ENCODE measurements at regions not wholly inside any gene's neighbourhood (a gene's known extent, or its start where the extent isn't known, plus 50 kb on each side); places are given as distances from the start of the nearest gene placed in this dataset.
"Not testable (repeated sequence)": the region's sequence is repeated elsewhere in the genome, so short reads cannot be mapped to it uniquely, and the experiment has no call there.

GRCh38 chr1:4075436-4076225 is 175.6 kb upstream of the C1orf174 start:
- 68 to 91% methylated on average over 8 of the region's 8 CpGs for WGBS, 2 donors
- no peak for TF ChIP-seq POLR2A (IDR thresholded peaks at IDR 0.05)
- TF ChIP-seq CTCF (IDR thresholded peaks at IDR 0.05), result no peak
- DNase-seq, result no peak
- intact Hi-C loops (cut with DNase I), result no loop called here
- H3K4me1 ChIP-seq, result no peaks in the 10 kb centered on the region
- H3K36me3 ChIP-seq, result no peaks in the 10 kb centered on the region
- H3K27ac ChIP-seq, result no peak overlapping the region
- no peaks in the 10 kb centered on the region for H3K27me3 ChIP-seq
- no peaks in the 10 kb centered on the region for H3K9me3 ChIP-seq
- no peak overlapping the region for H3K4me3 ChIP-seq (replicated peaks in 1 of 3)

GRCh38 chr1:4076346-4076745 is 176.3 kb upstream of the C1orf174 start:
- H3K4me1 ChIP-seq, result no peaks in the 10 kb centered on the region
- no peaks in the 10 kb centered on the region for H3K9me3 ChIP-seq
- intact Hi-C loops (cut with DNase I), result no loop called here
- DNase-seq, result no peak
- TF ChIP-seq CTCF (IDR thresholded peaks at IDR 0.05) (no peak), POLR2A (IDR thresholded peaks at IDR 0.05) (no peak)
- 60 to 83% methylated on average over 1 to 5 of the region's 8 CpGs for WGBS, 2 donors
- no peaks in the 10 kb centered on the region for H3K36me3 ChIP-seq
- H3K4me3 ChIP-seq (replicated peaks in 1 of 3), result no peak overlapping the region
- no peak overlapping the region for H3K27ac ChIP-seq
- no peaks in the 10 kb centered on the region for H3K27me3 ChIP-seq

DNA sequence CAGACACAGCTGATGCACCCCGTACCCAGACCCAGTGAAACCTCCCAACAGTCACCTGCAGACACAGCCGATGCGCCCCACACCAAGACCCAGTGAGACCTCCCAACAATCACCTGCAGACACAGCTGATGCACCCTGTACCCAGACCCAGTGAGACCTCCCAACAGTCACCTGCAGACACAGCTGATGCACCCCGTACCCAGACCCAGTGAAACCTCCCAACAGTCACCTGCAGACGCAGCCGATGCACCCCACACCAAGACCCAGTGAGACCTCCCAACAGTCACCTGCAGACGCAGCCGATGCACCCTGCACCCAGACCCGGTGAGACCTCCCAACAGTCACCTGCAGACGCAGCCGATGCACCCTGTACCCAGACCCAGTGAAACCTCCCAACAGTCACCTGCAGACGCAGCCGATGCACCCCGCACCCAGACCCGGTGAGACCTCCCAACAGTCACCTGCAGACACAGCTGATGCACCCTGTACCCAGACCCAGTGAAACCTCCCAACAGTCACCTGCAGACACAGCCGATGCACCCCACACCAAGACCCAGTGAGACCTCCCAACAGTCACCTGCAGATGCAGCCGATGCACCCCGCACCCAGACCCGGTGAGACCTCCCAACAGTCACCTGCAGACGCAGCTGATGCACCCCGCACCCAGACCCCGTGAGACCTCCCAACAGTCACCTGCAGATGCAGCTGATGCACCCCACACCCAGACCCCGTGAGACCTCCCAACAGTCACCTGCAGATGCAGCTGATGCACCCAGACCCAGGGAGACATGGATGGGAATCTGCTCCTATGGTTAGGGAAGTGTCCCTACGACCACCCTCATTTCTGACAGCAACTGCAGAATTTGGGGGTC is 178.3 kb upstream of the C1orf174 start:
- H3K4me1 ChIP-seq; intact Hi-C loops (cut with DNase I); H3K27me3 ChIP-seq; H3K36me3 ChIP-seq; H3K4me3 ChIP-seq (replicated peaks in 1 of 3); DNase-seq; H3K9me3 ChIP-seq; H3K27ac ChIP-seq: not testable (repeated sequence)
- WGBS, 2 donors, result 75% methylated on average over 12 to 24 of the region's 24 CpGs

- H3K27ac ChIP-seq, result no peak overlapping the region
- no peaks in the 10 kb centered on the region for H3K27me3 ChIP-seq
- WGBS, 2 donors, result 88 to 96% methylated on average over 3 to 5 of the region's 5 CpGs
- H3K9me3 ChIP-seq, result no peaks in the 10 kb centered on the region
- no peak for DNase-seq
- H3K4me1 ChIP-seq, result no peaks in the 10 kb centered on the region
- no peaks in the 10 kb centered on the region for H3K36me3 ChIP-seq
- H3K4me3 ChIP-seq (replicated peaks in 1 of 3), result no peak overlapping the region
- intact Hi-C loops (cut with DNase I), result no loop called here
- TF ChIP-seq CTCF (IDR thresholded peaks at IDR 0.05) (no peak), POLR2A (IDR thresholded peaks at IDR 0.05) (no peak)
Measured at GRCh38 chr1:4079815-4080214, 179.7 kb upstream of the C1orf174 start.

GRCh38 chr1:4081806-4082711 is 182.0 kb upstream of the C1orf174 start:
- no peak for DNase-seq
- no peaks in the 10 kb centered on the region for H3K36me3 ChIP-seq

More at GRCh38 chr1:4081806-4082711, 182.0 kb upstream of the C1orf174 start:
- no peak overlapping the region for H3K4me3 ChIP-seq (replicated peaks in 1 of 3)
- no peaks in the 10 kb centered on the region for H3K4me1 ChIP-seq
- TF ChIP-seq CTCF (IDR thresholded peaks at IDR 0.05) (no peak), POLR2A (IDR thresholded peaks at IDR 0.05) (no peak)
- no peaks in the 10 kb centered on the region for H3K9me3 ChIP-seq
- no peak overlapping the region for H3K27ac ChIP-seq
- intact Hi-C loops (cut with DNase I), result no loop called here
- no peaks in the 10 kb centered on the region for H3K27me3 ChIP-seq
- WGBS, 2 donors, result 53 to 66% methylated on average over 21 of the region's 23 CpGs

Data from thyroid gland (tissue), 4 donors.